GM18505 (cell line): ENCODE measurements at regions not wholly inside any gene's neighbourhood (a gene's known extent, or its start where the extent isn't known, plus 50 kb on each side); places are given as distances from the start of the nearest gene placed in this dataset.

Source experiments
- ATAC-seq: cut with Tn5 transposase; IDR thresholded peaks from one replicate; pipeline ENCODE4 v1.9.1; 2021; ENCODE audit not compliant: unreplicated experiment
- POLR2A ChIP-seq: IDR thresholded peaks from 4 replicates; pipeline ENCODE4 v1.6.1; 2011; ENCODE audit warnings: borderline replicate concordance; ENCODE audit not compliant: insufficient read depth, insufficient read length; ENCODE audit errors: extremely low read depth

GRCh38 chr12:115103884-115104883, 420.2 kb upstream of the TBX3 start:
- no peak for TF ChIP-seq POLR2A
- no peak for ATAC-seq

GRCh38 chr12:115102450-115102849, 418.5 kb upstream of the TBX3 start:
- ATAC-seq = no peak
- no peak for TF ChIP-seq POLR2A

- ATAC-seq = no peak
- no peak for TF ChIP-seq POLR2A
Measured at GRCh38 chr12:115101520-115101919, 417.5 kb upstream of the TBX3 start.

- TF ChIP-seq POLR2A = no peak
- ATAC-seq = no peak
Measured at GRCh38 chr12:115097416-115097815, 413.4 kb upstream of the TBX3 start.

- no peak for ATAC-seq
- no peak for TF ChIP-seq POLR2A
Measured at GRCh38 chr12:115096588-115097397, 412.8 kb upstream of the TBX3 start.

GRCh38 chr12:115095073-115095748, 411.2 kb upstream of the TBX3 start:
- TF ChIP-seq POLR2A = no peak
- no peak for ATAC-seq

- no peak for TF ChIP-seq POLR2A
- no peak for ATAC-seq
Measured at GRCh38 chr12:115094163-115094816, 410.3 kb upstream of the TBX3 start.

- TF ChIP-seq POLR2A = no peak
Measured at GRCh38 chr12:115093261-115093660, 409.3 kb upstream of the TBX3 start.

GRCh38 chr12:115090783-115091182, 406.8 kb upstream of the TBX3 start:
- ATAC-seq = no peak
- no peak for TF ChIP-seq POLR2A

More at GRCh38 chr12:115093261-115093660, 409.3 kb upstream of the TBX3 start:
- no peak for ATAC-seq

- no peak for ATAC-seq
- TF ChIP-seq POLR2A = no peak
Measured at GRCh38 chr12:115088995-115089841, 405.2 kb upstream of the TBX3 start.

- no peak for TF ChIP-seq POLR2A
- no peak for ATAC-seq
Measured at GRCh38 chr12:115088328-115088994, 404.5 kb upstream of the TBX3 start.
